GM23248 (cell line): ENCODE measurements at regions not wholly inside any gene's neighbourhood (a gene's known extent, or its start where the extent isn't known, plus 50 kb on each side); places are given as distances from the start of the nearest gene placed in this dataset.

Experiments
- EZH2 ChIP-seq: fragments of 200-600 bp; sonication (generic); IDR thresholded peaks from 2 replicates; pipeline ENCODE4 v1.6.1; 2018; ENCODE audit warnings: antibody characterized with exemption, mild to moderate bottlenecking; ENCODE audit not compliant: insufficient read depth, poor library complexity, severe bottlenecking
- EZH2phosphoT487 ChIP-seq: fragments of 200-600 bp; sonication (generic); IDR thresholded peaks from 2 replicates; pipeline ENCODE4 v1.6.1; 2018; ENCODE audit warnings: antibody characterized with exemption, moderate library complexity, mild to moderate bottlenecking, low read depth; ENCODE audit not compliant: insufficient read depth

DNA sequence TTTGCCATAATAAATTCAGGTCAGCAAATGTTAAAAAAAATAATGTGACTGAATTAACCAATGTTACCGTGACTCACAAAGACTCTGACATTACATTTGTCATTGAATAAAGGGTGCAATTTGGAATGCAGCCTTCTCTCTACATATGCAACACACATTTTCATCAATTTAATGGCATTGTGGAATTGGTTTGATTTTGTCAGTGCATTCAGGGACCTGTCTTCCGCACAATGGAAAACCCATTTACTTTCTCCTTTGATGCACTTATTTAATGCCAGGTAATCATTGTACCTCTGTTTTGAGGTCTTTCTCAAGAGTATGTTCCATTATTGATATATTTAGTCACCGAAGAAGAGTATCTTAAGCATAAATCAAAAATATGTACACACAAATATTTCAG is 1099.3 kb downstream of the SOCS6 start:
- TF ChIP-seq EZH2phosphoT487 (no peak), EZH2 (no peak)
